Activated naive CD8-positive, alpha-beta T cell treated with anti-CD3 and anti-CD28 coated beads for 36 hours (primary cell): ENCODE measurements at regions not wholly inside any gene's neighbourhood (a gene's known extent, or its start where the extent isn't known, plus 50 kb on each side); places are given as distances from the start of the nearest gene placed in this dataset.

Experiments used
- DNase-seq: peaks from one replicate; pipeline ENCODE4 v3.0.0; 2021
- H3K27ac Mint-ChIP-seq: one replicate; pipeline ENCODE4 v1.8.0; 2022; ENCODE audit warnings: mild to moderate bottlenecking, moderate library complexity, mixed read lengths
- H3K27me3 Mint-ChIP-seq: one replicate; pipeline ENCODE4 v1.8.0; 2022; ENCODE audit warnings: mild to moderate bottlenecking, mixed read lengths
- H3K36me3 Mint-ChIP-seq: one replicate; pipeline ENCODE4 v1.8.0; 2021; ENCODE audit warnings: mild to moderate bottlenecking, mixed read lengths
- H3K4me1 Mint-ChIP-seq: one replicate; pipeline ENCODE4 v1.8.0; 2021; ENCODE audit warnings: mixed read lengths
- H3K4me3 Mint-ChIP-seq: one replicate; pipeline ENCODE4 v1.8.0; 2022; ENCODE audit warnings: mild to moderate bottlenecking, moderate library complexity, mixed read lengths
- H3K9me3 Mint-ChIP-seq: one replicate; pipeline ENCODE4 v1.8.0; 2022; ENCODE audit warnings: mixed read lengths

DNA sequence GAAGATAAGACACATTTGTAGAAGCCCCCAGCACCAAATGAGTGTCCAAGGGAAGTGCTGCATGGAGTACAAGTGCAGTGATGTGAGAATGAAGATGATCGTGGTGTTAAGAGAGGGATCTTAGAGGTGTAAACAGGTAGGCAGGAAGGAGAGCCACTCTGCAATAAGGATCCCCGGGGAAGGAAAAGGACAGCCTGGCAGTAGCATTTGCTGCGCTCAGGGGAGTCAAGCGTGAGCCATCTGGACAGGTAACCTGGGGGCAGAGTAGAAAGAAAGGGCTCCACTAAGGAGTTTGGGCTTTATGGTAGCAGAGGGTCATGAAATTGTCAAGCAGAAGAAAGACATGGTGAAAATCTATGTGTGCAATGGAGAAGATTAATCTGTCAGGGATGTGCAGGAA lies 587.2 kb downstream of the BUD13 start:
- Mint-ChIP-seq H3K36me3 (no peaks in the 10 kb centered on the region), H3K27ac (no peak overlapping the region), H3K9me3 (no peaks in the 10 kb centered on the region), H3K4me3 (no peak overlapping the region), H3K27me3 (peaks cover 4% of the 10 kb centered on the region), H3K4me1 (no peaks in the 10 kb centered on the region)
- no peak for DNase-seq

- DNase-seq: no peak
- Mint-ChIP-seq H3K36me3 (no peaks in the 10 kb centered on the region), H3K4me1 (no peaks in the 10 kb centered on the region), H3K27me3 (peaks cover under 1% of the 10 kb centered on the region), H3K27ac (no peak overlapping the region), H3K4me3 (no peak overlapping the region), H3K9me3 (no peaks in the 10 kb centered on the region)
Observed at GRCh38 chr11:116184763-116185162, 588.0 kb downstream of the BUD13 start.

GRCh38 chr11:116182356-116182966 lies 590.3 kb downstream of the BUD13 start:
- no peaks in the 10 kb centered on the region for H3K4me1 Mint-ChIP-seq
- no peaks in the 10 kb centered on the region for H3K27me3 Mint-ChIP-seq
- DNase-seq: no peak

DNA sequence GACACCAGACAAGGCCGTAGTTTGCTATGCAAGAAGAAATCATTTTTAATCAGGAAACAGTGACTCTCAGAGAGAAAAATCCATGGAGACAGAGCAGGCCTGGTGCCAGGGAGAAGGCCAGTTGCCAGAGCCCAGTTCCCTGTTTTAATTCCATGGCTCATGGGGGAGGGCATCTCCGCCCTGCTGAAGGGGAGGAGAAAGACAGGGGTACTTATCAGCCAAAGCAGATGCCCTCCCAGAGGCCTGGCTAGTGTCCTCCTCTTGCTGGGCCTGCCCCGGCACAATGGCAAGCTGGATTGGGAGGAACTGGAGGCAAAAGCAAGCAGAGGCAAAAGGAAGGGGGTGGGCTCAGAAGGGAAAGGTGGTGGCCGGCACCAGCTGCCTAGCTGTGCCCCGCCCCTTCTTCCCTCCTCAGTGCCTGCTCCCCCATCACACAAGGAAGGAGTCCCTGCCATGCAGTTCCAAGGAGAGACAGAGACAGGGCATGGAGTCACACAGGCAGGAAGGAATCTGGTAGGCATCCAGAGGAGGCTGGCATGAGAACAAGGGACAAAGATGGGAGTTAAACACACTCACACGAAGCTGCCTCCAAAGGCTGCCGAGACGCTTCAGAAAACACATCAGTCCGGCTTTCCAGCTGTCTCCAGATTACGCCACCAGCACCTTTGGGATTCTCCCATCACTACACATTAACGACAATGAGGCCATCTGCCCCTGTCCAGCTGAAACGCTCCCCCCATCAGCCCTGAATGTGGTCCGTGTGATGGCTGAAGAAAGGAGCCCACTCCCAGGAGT lies 591.8 kb downstream of the BUD13 start:
- Mint-ChIP-seq H3K36me3 (no peaks in the 10 kb centered on the region), H3K4me3 (no peak overlapping the region), H3K9me3 (no peaks in the 10 kb centered on the region), H3K27ac (no peak overlapping the region), H3K4me1 (no peaks in the 10 kb centered on the region), H3K27me3 (no peaks in the 10 kb centered on the region)
- no peak for DNase-seq

More at GRCh38 chr11:116182356-116182966, 590.3 kb downstream of the BUD13 start:
- no peak overlapping the region for H3K27ac Mint-ChIP-seq
- no peaks in the 10 kb centered on the region for H3K36me3 Mint-ChIP-seq
- H3K4me3 Mint-ChIP-seq: no peak overlapping the region
- H3K9me3 Mint-ChIP-seq: no peaks in the 10 kb centered on the region

GRCh38 chr11:116179401-116179800 lies 593.4 kb downstream of the BUD13 start:
- Mint-ChIP-seq H3K9me3 (no peaks in the 10 kb centered on the region), H3K27me3 (peaks cover 4% of the 10 kb centered on the region), H3K36me3 (no peaks in the 10 kb centered on the region), H3K4me1 (no peaks in the 10 kb centered on the region), H3K27ac (no peak overlapping the region), H3K4me3 (no peak overlapping the region)
- DNase-seq: no peak

GRCh38 chr11:116177521-116178210 lies 595.1 kb downstream of the BUD13 start:
- no peak overlapping the region for H3K27ac Mint-ChIP-seq
- DNase-seq: no peak
- no peaks in the 10 kb centered on the region for H3K36me3 Mint-ChIP-seq
- H3K27me3 Mint-ChIP-seq: peaks cover 4% of the 10 kb centered on the region
- no peaks in the 10 kb centered on the region for H3K4me1 Mint-ChIP-seq
- no peak overlapping the region for H3K4me3 Mint-ChIP-seq
- H3K9me3 Mint-ChIP-seq: no peaks in the 10 kb centered on the region

DNA sequence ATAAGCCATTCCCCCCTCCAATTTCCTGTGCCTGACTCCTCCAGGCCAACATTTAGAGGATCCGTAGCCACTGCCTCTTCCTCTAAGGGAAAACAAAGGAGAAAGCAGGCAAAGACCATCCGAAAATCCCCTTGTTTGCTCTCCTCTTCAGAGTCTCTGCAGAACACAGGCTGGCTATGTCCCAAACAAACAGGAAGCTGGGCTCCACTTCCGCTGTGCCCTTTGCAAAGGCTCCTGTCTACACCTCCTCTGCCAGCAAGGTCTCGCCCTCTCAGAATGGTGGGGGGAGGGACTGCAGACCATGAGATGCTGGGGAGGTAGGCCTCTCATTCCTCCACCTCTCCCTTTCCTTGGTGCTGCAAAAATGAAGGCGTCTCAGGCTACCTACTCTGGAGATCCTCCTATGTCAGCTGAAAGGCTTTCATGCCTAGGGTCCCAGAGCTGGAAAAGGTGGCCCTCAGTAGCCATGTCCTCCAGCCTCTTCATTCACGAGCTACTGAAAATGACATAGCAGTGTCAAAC lies 596.2 kb downstream of the BUD13 start:
- no peaks in the 10 kb centered on the region for H3K9me3 Mint-ChIP-seq
- no peak overlapping the region for H3K4me3 Mint-ChIP-seq
- H3K27me3 Mint-ChIP-seq: peaks cover 4% of the 10 kb centered on the region
- no peaks in the 10 kb centered on the region for H3K36me3 Mint-ChIP-seq
- H3K4me1 Mint-ChIP-seq: no peaks in the 10 kb centered on the region
- no peak overlapping the region for H3K27ac Mint-ChIP-seq
- no peak for DNase-seq

DNA sequence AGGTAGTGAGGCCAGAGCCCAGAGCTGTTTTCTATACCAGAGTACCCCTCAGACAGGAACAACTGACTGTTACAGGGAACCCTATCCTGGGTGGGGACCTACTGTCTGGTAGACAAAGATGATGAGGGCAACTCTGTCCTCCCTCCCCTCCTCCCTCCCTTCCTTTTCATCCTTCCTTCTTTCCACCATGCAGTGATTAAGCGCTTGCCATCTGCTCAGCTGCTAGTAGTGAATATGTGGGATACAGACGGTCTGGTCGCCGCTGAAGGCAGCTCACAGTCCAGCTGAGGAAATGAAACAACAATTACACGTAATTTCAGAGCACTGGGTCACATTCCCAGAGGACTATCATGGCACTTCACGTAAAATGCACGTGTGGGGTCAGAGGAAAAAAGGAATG lies 597.1 kb downstream of the BUD13 start:
- no peaks in the 10 kb centered on the region for H3K4me1 Mint-ChIP-seq
- no peak overlapping the region for H3K27ac Mint-ChIP-seq
- DNase-seq: no peak
- H3K4me3 Mint-ChIP-seq: no peak overlapping the region
- no peaks in the 10 kb centered on the region for H3K36me3 Mint-ChIP-seq
- H3K27me3 Mint-ChIP-seq: peaks cover 4% of the 10 kb centered on the region
- no peaks in the 10 kb centered on the region for H3K9me3 Mint-ChIP-seq

DNA sequence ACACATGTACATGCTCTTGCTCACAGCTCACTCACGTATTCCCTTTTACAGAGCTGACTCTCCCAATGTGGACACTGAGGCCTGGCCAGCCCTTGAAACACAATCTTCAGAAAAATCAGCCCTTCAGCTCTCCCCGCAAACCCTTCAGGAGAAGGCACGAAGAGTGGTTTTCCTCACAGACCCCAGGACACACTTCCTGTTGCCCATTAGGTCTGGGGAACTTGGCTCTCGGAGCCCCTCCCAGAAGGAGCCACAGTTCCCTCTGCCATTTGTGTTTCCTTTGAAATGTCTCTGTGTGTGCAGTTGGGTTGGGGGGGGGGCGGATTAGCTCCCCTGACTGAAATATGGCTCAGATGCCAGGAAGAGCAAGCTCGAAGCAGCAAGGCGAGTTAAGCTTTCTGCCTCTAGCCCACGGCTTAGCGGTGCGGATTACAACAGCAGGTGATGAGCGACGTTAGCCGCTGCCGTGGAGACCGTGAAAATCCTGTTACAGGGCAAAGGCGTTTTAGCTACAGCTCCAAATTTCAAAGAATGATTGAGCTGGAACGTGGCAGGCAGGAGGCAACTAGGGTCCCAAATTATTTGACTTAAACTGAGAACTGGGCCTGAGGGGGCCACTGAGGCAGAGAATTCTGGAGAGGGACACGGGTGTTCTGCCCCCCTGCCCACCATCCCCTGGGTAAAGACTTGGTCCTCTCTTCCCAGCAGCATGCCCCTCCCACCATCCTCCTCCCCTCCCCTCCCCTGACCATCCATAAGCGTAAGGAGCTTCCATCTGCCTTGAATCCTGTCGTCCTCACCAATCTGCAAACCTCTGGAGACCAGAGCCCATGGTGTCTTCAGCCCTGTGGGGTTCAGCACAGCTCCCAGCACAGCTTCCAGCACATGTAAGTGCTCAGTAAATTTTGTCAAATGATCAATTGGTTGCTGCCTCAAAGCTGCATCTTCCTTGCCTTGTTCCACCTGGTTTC lies 598.6 kb downstream of the BUD13 start:
- no peak overlapping the region for H3K4me3 Mint-ChIP-seq

DNA sequence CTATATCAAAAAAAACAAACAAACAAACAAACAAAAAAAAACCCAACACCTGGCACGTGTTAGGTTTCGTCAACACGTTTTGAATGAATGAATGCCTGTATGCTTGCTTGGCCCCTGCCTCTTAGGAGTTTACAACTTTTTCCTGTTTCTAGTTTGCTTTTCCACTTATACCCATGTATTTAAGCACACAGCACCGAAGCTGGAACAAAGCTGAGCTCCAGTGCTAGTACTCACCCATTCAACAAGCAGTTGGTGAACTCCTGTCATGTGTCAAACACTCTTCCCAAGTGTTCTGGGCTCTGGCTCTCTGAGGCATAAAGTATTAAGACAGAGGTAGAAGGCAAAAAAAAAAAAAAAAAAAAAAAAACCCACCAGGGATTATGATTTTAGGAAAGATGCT lies 599.3 kb downstream of the BUD13 start:
- Mint-ChIP-seq H3K27ac (no peak overlapping the region), H3K4me3 (no peak overlapping the region), H3K9me3 (no peaks in the 10 kb centered on the region), H3K27me3 (peaks cover 4% of the 10 kb centered on the region), H3K36me3 (no peaks in the 10 kb centered on the region), H3K4me1 (no peaks in the 10 kb centered on the region)
- DNase-seq: no peak

More for the DNA sequence above, 598.6 kb downstream of the BUD13 start:
- no peaks in the 10 kb centered on the region for H3K36me3 Mint-ChIP-seq
- no peak overlapping the region for H3K27ac Mint-ChIP-seq
- DNase-seq: no peak
- no peaks in the 10 kb centered on the region for H3K4me1 Mint-ChIP-seq
- H3K27me3 Mint-ChIP-seq: peaks cover 4% of the 10 kb centered on the region
- H3K9me3 Mint-ChIP-seq: no peaks in the 10 kb centered on the region

GRCh38 chr11:116172851-116173250 lies 599.9 kb downstream of the BUD13 start:
- no peak overlapping the region for H3K27ac Mint-ChIP-seq
- DNase-seq: no peak
- no peaks in the 10 kb centered on the region for H3K4me1 Mint-ChIP-seq
- no peak overlapping the region for H3K4me3 Mint-ChIP-seq
- no peaks in the 10 kb centered on the region for H3K36me3 Mint-ChIP-seq
- peaks cover 4% of the 10 kb centered on the region for H3K27me3 Mint-ChIP-seq
- no peaks in the 10 kb centered on the region for H3K9me3 Mint-ChIP-seq

DNA sequence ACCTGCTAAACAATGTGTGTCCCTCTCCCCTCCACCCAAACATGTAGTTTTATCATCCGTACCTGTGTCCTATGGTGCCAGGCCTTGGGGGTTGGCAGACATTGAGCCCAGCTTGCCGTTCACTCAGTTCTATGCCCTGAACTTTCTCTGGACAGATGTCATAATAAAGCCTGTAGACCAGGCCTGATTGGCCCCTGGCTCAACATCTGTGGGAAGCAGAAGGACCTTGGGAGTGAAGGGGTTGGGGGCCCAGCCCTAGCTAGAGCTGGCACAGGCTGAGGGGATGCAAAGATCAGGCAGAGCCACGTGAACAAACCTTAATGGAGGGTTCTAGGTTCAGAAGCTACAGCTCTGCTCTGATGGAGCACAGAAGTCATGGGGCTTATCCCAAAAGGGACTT lies 600.6 kb downstream of the BUD13 start:
- no peak for DNase-seq
- no peak overlapping the region for H3K27ac Mint-ChIP-seq

GRCh38 chr11:116171271-116172140 lies 601.3 kb downstream of the BUD13 start:
- no peaks in the 10 kb centered on the region for H3K4me1 Mint-ChIP-seq
- H3K36me3 Mint-ChIP-seq: no peaks in the 10 kb centered on the region
- no peak for DNase-seq
- no peak overlapping the region for H3K4me3 Mint-ChIP-seq
- no peaks in the 10 kb centered on the region for H3K9me3 Mint-ChIP-seq
- peaks cover 4% of the 10 kb centered on the region for H3K27me3 Mint-ChIP-seq
- H3K27ac Mint-ChIP-seq: no peak overlapping the region

More for the DNA sequence above, 600.6 kb downstream of the BUD13 start:
- Mint-ChIP-seq H3K4me3 (no peak overlapping the region), H3K4me1 (no peaks in the 10 kb centered on the region), H3K9me3 (no peaks in the 10 kb centered on the region), H3K27me3 (peaks cover 4% of the 10 kb centered on the region), H3K36me3 (no peaks in the 10 kb centered on the region)
